Osteocyte (in vitro differentiated cells): ENCODE measurements at regions not wholly inside any gene's neighbourhood (a gene's known extent, or its start where the extent isn't known, plus 50 kb on each side); places are given as distances from the start of the nearest gene placed in this dataset.

Experiments
- DNase-seq: peaks from one replicate; pipeline ENCODE4 v3.0.0; 2021; ENCODE audit warnings: mixed read lengths; ENCODE audit not compliant: unreplicated experiment; ENCODE audit errors: extremely low spot score
- H3K27ac Mint-ChIP-seq: one replicate; pipeline ENCODE4 v1.8.0; 2021; ENCODE audit warnings: mild to moderate bottlenecking, mixed read lengths; ENCODE audit not compliant: unreplicated experiment
- H3K27me3 Mint-ChIP-seq: one replicate; pipeline ENCODE4 v1.8.0; 2021; ENCODE audit warnings: mixed read lengths; ENCODE audit not compliant: unreplicated experiment
- H3K36me3 Mint-ChIP-seq: one replicate; pipeline ENCODE4 v1.8.0; 2021; ENCODE audit warnings: mixed read lengths; ENCODE audit not compliant: unreplicated experiment
- H3K4me1 Mint-ChIP-seq: one replicate; pipeline ENCODE4 v1.8.0; 2021; ENCODE audit warnings: mixed read lengths; ENCODE audit not compliant: unreplicated experiment
- H3K4me3 Mint-ChIP-seq: one replicate; pipeline ENCODE4 v1.8.0; 2021; ENCODE audit warnings: mild to moderate bottlenecking, moderate library complexity, mixed read lengths; ENCODE audit not compliant: unreplicated experiment
- H3K9me3 Mint-ChIP-seq: one replicate; pipeline ENCODE4 v1.8.0; 2021; ENCODE audit warnings: mixed read lengths; ENCODE audit not compliant: unreplicated experiment
- CTCF ChIP-seq: fragments of 200-600 bp; sonication (generic); IDR thresholded peaks from 2 replicates; pipeline ENCODE4 v1.5.0; 2021; ENCODE audit warnings: antibody characterized with exemption, mild to moderate bottlenecking, moderate library complexity

- no peaks in the 10 kb centered on the region for H3K4me1 Mint-ChIP-seq
- H3K9me3 Mint-ChIP-seq, result peaks cover 15% of the 10 kb centered on the region
- no peak overlapping the region for H3K27ac Mint-ChIP-seq
- no peaks in the 10 kb centered on the region for H3K36me3 Mint-ChIP-seq
- peaks cover 27% of the 10 kb centered on the region for H3K27me3 Mint-ChIP-seq
- TF ChIP-seq CTCF, result no peak
- H3K4me3 Mint-ChIP-seq, result no peak overlapping the region
- DNase-seq, result no peak
Measured at GRCh38 chr2:35522450-35522849, 833.1 kb upstream of the CRIM1 start.

- no peaks in the 10 kb centered on the region for H3K27me3 Mint-ChIP-seq
Measured at GRCh38 chr2:35510636-35511035, 844.9 kb upstream of the CRIM1 start.

GRCh38 chr2:35508601-35509000, 847.0 kb upstream of the CRIM1 start:
- H3K27me3 Mint-ChIP-seq, result no peaks in the 10 kb centered on the region
- TF ChIP-seq CTCF, result no peak
- peaks cover 5% of the 10 kb centered on the region for H3K4me1 Mint-ChIP-seq
- H3K36me3 Mint-ChIP-seq, result no peaks in the 10 kb centered on the region
- H3K9me3 Mint-ChIP-seq, result peaks cover 15% of the 10 kb centered on the region
- no peak for DNase-seq
- no peak overlapping the region for H3K27ac Mint-ChIP-seq
- H3K4me3 Mint-ChIP-seq, result no peak overlapping the region

More at GRCh38 chr2:35510636-35511035, 844.9 kb upstream of the CRIM1 start:
- Mint-ChIP-seq H3K9me3 (peaks cover 15% of the 10 kb centered on the region), H3K36me3 (no peaks in the 10 kb centered on the region), H3K27ac (no peak overlapping the region), H3K4me1 (no peaks in the 10 kb centered on the region), H3K4me3 (no peak overlapping the region)
- no peak for TF ChIP-seq CTCF
- no peak for DNase-seq

- H3K4me3 Mint-ChIP-seq, result no peak overlapping the region
- TF ChIP-seq CTCF, result no peak
- no peak overlapping the region for H3K27ac Mint-ChIP-seq
- no peak for DNase-seq
- peaks cover 2% of the 10 kb centered on the region for H3K36me3 Mint-ChIP-seq
- no peaks in the 10 kb centered on the region for H3K27me3 Mint-ChIP-seq
- peaks cover 4% of the 10 kb centered on the region for H3K9me3 Mint-ChIP-seq
- peaks cover 11% of the 10 kb centered on the region for H3K4me1 Mint-ChIP-seq
Measured at GRCh38 chr2:35504419-35504818, 851.2 kb upstream of the CRIM1 start.

- DNase-seq, result no peak
- Mint-ChIP-seq H3K36me3 (peaks cover 2% of the 10 kb centered on the region), H3K27me3 (no peaks in the 10 kb centered on the region), H3K9me3 (no peaks in the 10 kb centered on the region), H3K4me3 (no peak overlapping the region), H3K27ac (no peak overlapping the region), H3K4me1 (peaks cover 11% of the 10 kb centered on the region)
- TF ChIP-seq CTCF, result no peak
Measured at GRCh38 chr2:35503738-35504199, 851.8 kb upstream of the CRIM1 start.
